ENCODE measurements at regions not wholly inside any gene's neighbourhood (a gene's known extent, or its start where the extent isn't known, plus 50 kb on each side); places are given as distances from the start of the nearest gene placed in this dataset.

GRCh38 chr9:99445371-99445891, 223.3 kb downstream of the SEC61B start:
- Histone ChIP-seq H2AFZ (ENCODE audit: low read length) (no peak overlapping the region), H3K4me2 (ENCODE audit: low read depth, low read length, poor library complexity, severe bottlenecking) (no peak overlapping the region)

GRCh38 chr9:99445920-99446319, 223.8 kb downstream of the SEC61B start:
- no peaks in the 10 kb centered on the region for H3K9me3 ChIP-seq (ENCODE audit: insufficient read depth, low read depth, low read length)
- no peak overlapping the region for H3K4me2 ChIP-seq (ENCODE audit: low read depth, low read length, poor library complexity, severe bottlenecking)
- no peaks in the 10 kb centered on the region for H3F3A ChIP-seq (ENCODE audit: low read depth)
- H2AFZ ChIP-seq (ENCODE audit: low read length), result no peak overlapping the region
- TF ChIP-seq CTCF (conservative IDR thresholded peaks at IDR 0.05; ENCODE audit: low read length), result no peak
- TF ChIP-seq EZH2phosphoT487 (IDR thresholded peaks at IDR 0.05; ENCODE audit: borderline replicate concordance), result no peak
- no peaks in the 10 kb centered on the region for H3K27me3 ChIP-seq (ENCODE audit: insufficient read depth, low read length, poor library complexity, severe bottlenecking)
- H3K9me2 ChIP-seq (replicated peaks; ENCODE audit: low read depth, low read length), result no peaks in the 10 kb centered on the region
- H3K36me3 ChIP-seq (ENCODE audit: insufficient read depth, low read length), result no peaks in the 10 kb centered on the region
- no peaks in the 10 kb centered on the region for H4K20me1 ChIP-seq (ENCODE audit: insufficient read depth, low read length, poor library complexity, severe bottlenecking)
- no peak overlapping the region for H3K4me3 ChIP-seq (ENCODE audit: low read length, poor library complexity, severe bottlenecking)
- no peak overlapping the region for H3K9ac ChIP-seq (ENCODE audit: low read depth, low read length, poor library complexity, severe bottlenecking)
- no peaks in the 10 kb centered on the region for H3K4me1 ChIP-seq (ENCODE audit: insufficient read depth, low read length, poor library complexity, severe bottlenecking)
- no peaks in the 10 kb centered on the region for H3K79me2 ChIP-seq (ENCODE audit: insufficient read depth, low read length)

More at GRCh38 chr9:99445371-99445891, 223.3 kb downstream of the SEC61B start:
- Histone ChIP-seq H3F3A (ENCODE audit: low read depth) (no peaks in the 10 kb centered on the region), H3K79me2 (ENCODE audit: insufficient read depth, low read length) (no peaks in the 10 kb centered on the region), H3K4me3 (ENCODE audit: low read length, poor library complexity, severe bottlenecking) (no peak overlapping the region), H3K9me2 (replicated peaks; ENCODE audit: low read depth, low read length) (no peaks in the 10 kb centered on the region), H3K9me3 (ENCODE audit: insufficient read depth, low read depth, low read length) (no peaks in the 10 kb centered on the region), H3K9ac (ENCODE audit: low read depth, low read length, poor library complexity, severe bottlenecking) (no peak overlapping the region), H4K20me1 (ENCODE audit: insufficient read depth, low read length, poor library complexity, severe bottlenecking) (no peaks in the 10 kb centered on the region), H3K27me3 (ENCODE audit: insufficient read depth, low read length, poor library complexity, severe bottlenecking) (no peaks in the 10 kb centered on the region), H3K4me1 (ENCODE audit: insufficient read depth, low read length, poor library complexity, severe bottlenecking) (no peaks in the 10 kb centered on the region), H3K36me3 (ENCODE audit: insufficient read depth, low read length) (no peaks in the 10 kb centered on the region)
- no peak for TF ChIP-seq EZH2phosphoT487 (IDR thresholded peaks at IDR 0.05; ENCODE audit: borderline replicate concordance)
- TF ChIP-seq CTCF (conservative IDR thresholded peaks at IDR 0.05; ENCODE audit: low read length), result no peak

GRCh38 chr9:99447951-99448350, 225.9 kb downstream of the SEC61B start:
- no peak overlapping the region for H3K9ac ChIP-seq (ENCODE audit: low read depth, low read length, poor library complexity, severe bottlenecking)
- no peaks in the 10 kb centered on the region for H3K79me2 ChIP-seq (ENCODE audit: insufficient read depth, low read length)
- no peaks in the 10 kb centered on the region for H3K9me3 ChIP-seq (ENCODE audit: insufficient read depth, low read depth, low read length)
- H3F3A ChIP-seq (ENCODE audit: low read depth), result no peaks in the 10 kb centered on the region
- TF ChIP-seq CTCF (conservative IDR thresholded peaks at IDR 0.05; ENCODE audit: low read length) (no peak), EZH2phosphoT487 (IDR thresholded peaks at IDR 0.05; ENCODE audit: borderline replicate concordance) (no peak)
- no peak overlapping the region for H3K4me3 ChIP-seq (ENCODE audit: low read length, poor library complexity, severe bottlenecking)
- H2AFZ ChIP-seq (ENCODE audit: low read length), result no peak overlapping the region
- no peaks in the 10 kb centered on the region for H3K4me1 ChIP-seq (ENCODE audit: insufficient read depth, low read length, poor library complexity, severe bottlenecking)
- no peaks in the 10 kb centered on the region for H3K9me2 ChIP-seq (replicated peaks; ENCODE audit: low read depth, low read length)
- no peaks in the 10 kb centered on the region for H4K20me1 ChIP-seq (ENCODE audit: insufficient read depth, low read length, poor library complexity, severe bottlenecking)
- H3K4me2 ChIP-seq (ENCODE audit: low read depth, low read length, poor library complexity, severe bottlenecking), result no peak overlapping the region
- H3K27me3 ChIP-seq (ENCODE audit: insufficient read depth, low read length, poor library complexity, severe bottlenecking), result no peaks in the 10 kb centered on the region
- no peaks in the 10 kb centered on the region for H3K36me3 ChIP-seq (ENCODE audit: insufficient read depth, low read length)
